ENCODE measurements at regions not wholly inside any gene's neighbourhood (a gene's known extent, or its start where the extent isn't known, plus 50 kb on each side); places are given as distances from the start of the nearest gene placed in this dataset.

DNA sequence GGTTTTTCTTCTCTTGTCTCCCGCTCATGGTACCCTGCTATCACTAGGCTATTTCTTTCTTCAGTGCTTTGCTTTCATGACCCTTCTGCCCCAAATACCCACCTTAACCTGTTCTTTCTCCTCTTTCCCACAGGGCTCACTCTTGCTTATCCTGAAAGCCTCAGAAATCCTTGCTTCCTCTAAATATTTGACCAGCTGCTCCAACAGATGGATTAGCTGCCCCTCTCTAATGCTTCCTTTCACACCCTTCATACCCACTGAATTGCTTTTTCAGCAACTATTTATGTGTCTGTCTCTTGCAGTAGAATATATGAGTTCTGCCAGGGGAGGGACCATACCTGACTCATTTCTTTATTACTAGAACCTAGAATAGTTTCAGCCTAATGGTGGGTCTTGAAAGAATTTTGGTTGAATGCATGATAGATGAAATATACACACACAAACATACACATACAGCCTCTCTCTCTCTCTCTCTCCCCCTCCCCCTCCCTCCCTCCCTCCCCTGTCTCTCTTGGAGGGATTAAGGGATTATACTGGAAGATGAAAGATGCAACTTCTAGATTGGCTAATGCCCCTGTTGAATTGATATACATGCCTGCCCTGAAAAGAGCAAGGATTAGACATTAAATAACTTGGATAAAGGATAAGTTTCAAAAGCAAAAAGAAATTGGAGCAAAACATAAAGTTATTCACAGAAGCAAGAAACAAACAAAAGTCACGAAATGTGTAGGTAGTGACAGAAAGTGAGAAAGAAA, 95.0 kb upstream of the GADL1 start:
- no peak overlapping the region for H3K4me3 ChIP-seq
- H3K4me1 ChIP-seq = no peaks in the 10 kb centered on the region
- H3K9me3 ChIP-seq = no peaks in the 10 kb centered on the region
- no peak for TF ChIP-seq POLR2A (IDR thresholded peaks at IDR 0.05)
- no peak for TF ChIP-seq CTCF (IDR thresholded peaks at IDR 0.05)
- no peaks in the 10 kb centered on the region for H3K27me3 ChIP-seq
- intact Hi-C loops (cut with DNase I) = no loop called here
- no peak overlapping the region for H3K27ac ChIP-seq
- DNase-seq = no peak
- WGBS, 2 donors = 63 to 89% methylated on average over 2 of the region's 2 CpGs
- no peaks in the 10 kb centered on the region for H3K36me3 ChIP-seq

DNA sequence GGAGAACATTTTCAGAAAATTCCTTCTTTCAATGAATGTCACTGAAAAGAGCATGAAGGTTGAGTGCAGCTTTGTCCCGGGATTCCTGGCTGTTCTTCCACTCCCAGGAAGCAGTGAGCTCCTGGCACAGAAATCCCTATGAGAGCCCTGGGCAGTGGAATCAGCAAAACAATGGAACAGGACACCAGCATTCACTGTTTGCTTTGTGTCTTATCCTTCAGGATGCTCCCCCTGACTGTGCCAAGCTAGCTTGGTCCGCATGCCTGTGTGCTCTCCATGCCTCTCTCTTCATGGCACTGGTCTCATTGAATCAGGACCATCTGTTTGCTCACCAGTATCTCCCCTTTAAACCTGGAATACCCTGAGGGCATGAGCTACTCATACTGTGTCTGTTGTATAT, 102.0 kb upstream of the GADL1 start:
- H3K9me3 ChIP-seq = no peaks in the 10 kb centered on the region
- H3K4me1 ChIP-seq = no peaks in the 10 kb centered on the region
- H3K27ac ChIP-seq = no peak overlapping the region
- intact Hi-C loops (cut with DNase I) = no loop called here
- no peaks in the 10 kb centered on the region for H3K27me3 ChIP-seq
- H3K4me3 ChIP-seq = no peak overlapping the region
- TF ChIP-seq POLR2A (IDR thresholded peaks at IDR 0.05) (no peak), CTCF (IDR thresholded peaks at IDR 0.05) (no peak)
- DNase-seq = no peak
- 33 to 58% methylated on average over 2 of the region's 2 CpGs for WGBS, 2 donors
- no peaks in the 10 kb centered on the region for H3K36me3 ChIP-seq

GRCh38 chr3:31002730-31003129, 108.3 kb upstream of the GADL1 start:
- no peaks in the 10 kb centered on the region for H3K9me3 ChIP-seq
- no peak overlapping the region for H3K4me3 ChIP-seq
- DNase-seq = no peak
- no peaks in the 10 kb centered on the region for H3K36me3 ChIP-seq
- WGBS, 2 donors = 51 to 72% methylated on average over 3 of the region's 3 CpGs
- H3K27ac ChIP-seq = no peak overlapping the region
- H3K4me1 ChIP-seq = no peaks in the 10 kb centered on the region
- intact Hi-C loops (cut with DNase I) = no loop called here
- TF ChIP-seq CTCF (IDR thresholded peaks at IDR 0.05) = no peak
- no peak for TF ChIP-seq POLR2A (IDR thresholded peaks at IDR 0.05)
- no peaks in the 10 kb centered on the region for H3K27me3 ChIP-seq

DNA sequence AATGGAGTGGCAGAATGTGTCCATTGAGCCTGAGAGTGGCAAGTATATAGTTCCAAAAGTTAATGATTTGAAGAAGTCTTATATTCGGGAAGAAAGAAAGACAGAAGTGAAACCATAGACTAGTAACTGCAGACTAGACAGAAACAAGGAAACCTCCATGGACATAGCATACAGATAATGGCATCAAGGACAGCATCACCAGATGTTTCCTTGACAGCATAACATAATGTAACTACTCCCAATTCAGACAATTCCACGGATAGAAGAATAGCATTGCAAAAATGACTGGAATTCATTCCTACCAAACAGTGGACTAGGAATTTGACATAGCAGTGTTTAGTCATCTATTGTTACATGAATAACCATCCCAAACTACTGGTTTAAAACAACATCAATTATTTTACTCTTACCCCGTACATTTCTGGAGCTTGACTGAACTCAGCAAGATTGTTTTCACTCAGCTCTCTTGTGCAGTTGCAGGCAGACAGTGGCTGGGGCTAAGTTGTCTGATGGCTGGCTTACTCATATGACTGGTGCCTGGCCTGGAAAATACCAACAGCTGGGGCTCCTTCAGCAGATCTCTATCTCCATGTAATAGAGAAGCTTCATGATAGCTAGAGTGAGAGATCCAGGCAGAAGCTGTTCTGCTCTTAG, 109.7 kb upstream of the GADL1 start:
- no peaks in the 10 kb centered on the region for H3K4me1 ChIP-seq
- no peak overlapping the region for H3K4me3 ChIP-seq
- H3K9me3 ChIP-seq = no peaks in the 10 kb centered on the region
- 45 to 55% methylated on average over 3 of the region's 3 CpGs for WGBS, 2 donors
- TF ChIP-seq POLR2A (IDR thresholded peaks at IDR 0.05) = no peak
- no peak for TF ChIP-seq CTCF (IDR thresholded peaks at IDR 0.05)
- no peaks in the 10 kb centered on the region for H3K27me3 ChIP-seq
- intact Hi-C loops (cut with DNase I) = no loop called here
- H3K27ac ChIP-seq = no peak overlapping the region
- no peak for DNase-seq
- no peaks in the 10 kb centered on the region for H3K36me3 ChIP-seq

DNA sequence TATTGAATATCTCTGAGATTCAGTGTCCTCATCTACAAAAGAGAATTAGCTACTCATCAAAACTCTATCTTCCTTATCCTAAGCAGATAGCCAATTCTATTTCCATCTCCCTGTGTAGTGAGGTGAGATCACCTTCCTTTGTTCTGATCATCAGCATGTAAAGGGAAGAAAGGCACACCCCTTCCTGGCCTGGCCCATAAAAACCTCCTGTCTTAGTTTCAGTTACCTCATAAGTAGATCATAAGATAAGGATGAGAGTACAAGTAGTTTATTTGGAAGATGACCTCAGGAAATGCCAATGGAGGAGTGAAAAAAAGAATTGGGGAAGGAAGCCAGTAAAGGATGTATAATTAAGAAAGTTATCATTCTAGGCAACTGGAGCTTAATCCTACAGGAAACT, 114.5 kb upstream of the GADL1 start:
- intact Hi-C loops (cut with DNase I) = no loop called here
- H3K27me3 ChIP-seq = no peaks in the 10 kb centered on the region
- no peaks in the 10 kb centered on the region for H3K36me3 ChIP-seq
- H3K4me1 ChIP-seq = no peaks in the 10 kb centered on the region
- no peak for DNase-seq
- no peak overlapping the region for H3K27ac ChIP-seq
- no peak overlapping the region for H3K4me3 ChIP-seq
- no peak for TF ChIP-seq CTCF (IDR thresholded peaks at IDR 0.05)
- TF ChIP-seq POLR2A (IDR thresholded peaks at IDR 0.05) = no peak
- H3K9me3 ChIP-seq = no peaks in the 10 kb centered on the region

Data from esophagus squamous epithelium (tissue), 5 donors.